Fibroblast of lung (primary cell): ENCODE measurements at regions not wholly inside any gene's neighbourhood (a gene's known extent, or its start where the extent isn't known, plus 50 kb on each side); places are given as distances from the start of the nearest gene placed in this dataset.
"Not testable (repeated sequence)": the region's sequence is repeated elsewhere in the genome, so short reads cannot be mapped to it uniquely, and the experiment has no call there.

Experiments
- DNase-seq, 2 donors: peaks; one replicate each; pipeline versions ENCODE4 v3.0.0 to v3.0.0-alpha.2; 2010; ENCODE audit warnings: low read depth in 2 of 2
- H2AFZ ChIP-seq: 2 replicates; pipeline ENCODE4 v1.5.1; 2012; ENCODE audit warnings: low read length, control low read depth, inconsistent platforms
- H3K27ac ChIP-seq: 2 replicates; pipeline ENCODE4 v1.5.1; 2011; ENCODE audit warnings: low read length, control low read depth; ENCODE audit not compliant: insufficient read depth
- H3K27me3 ChIP-seq: 2 replicates; pipeline ENCODE4 v1.5.1; 2011; ENCODE audit warnings: mild to moderate bottlenecking, low read length; ENCODE audit not compliant: control insufficient read depth, insufficient read depth
- H3K36me3 ChIP-seq: 2 replicates; pipeline ENCODE4 v1.5.1; 2011; ENCODE audit warnings: low read length; ENCODE audit not compliant: control insufficient read depth, insufficient read depth
- H3K4me1 ChIP-seq: 2 replicates; pipeline ENCODE4 v1.5.1; 2011; ENCODE audit warnings: low read length; ENCODE audit not compliant: control insufficient read depth, insufficient read depth; ENCODE audit errors: extremely low read depth
- H3K4me2 ChIP-seq: 2 replicates; pipeline ENCODE4 v1.5.1; 2011; ENCODE audit warnings: low read length, control low read depth; ENCODE audit not compliant: insufficient read depth; ENCODE audit errors: extremely low read depth
- H3K4me3 ChIP-seq, 4 experiments: fragments of 200-600 bp in 1 of 4; sonication (generic) in 1 of 4; replicated peaks in 1 of 4; 2 replicates each; pipeline ENCODE4 v1.5.1; 2011 to 2016; ENCODE audit warnings: low read length in 4 of 4, low read depth in 3 of 4, mild to moderate bottlenecking in 3 of 4, control low read depth in 2 of 4, inconsistent platforms in 1 of 4, mixed read lengths in 1 of 4; ENCODE audit not compliant: insufficient read depth in 1 of 4; ENCODE audit errors: control extremely low read depth in 1 of 4
- H3K79me2 ChIP-seq: 2 replicates; pipeline ENCODE4 v1.5.1; 2012; ENCODE audit warnings: mild to moderate bottlenecking, low read length, inconsistent platforms; ENCODE audit not compliant: control insufficient read depth, insufficient read depth
- H3K9ac ChIP-seq: 2 replicates; pipeline ENCODE4 v1.5.1; 2011; ENCODE audit warnings: mild to moderate bottlenecking, low read length, control low read depth; ENCODE audit not compliant: insufficient read depth
- H3K9me3 ChIP-seq: 2 replicates; pipeline ENCODE4 v1.5.1; 2012; ENCODE audit warnings: low read depth, low read length; ENCODE audit not compliant: control insufficient read depth, insufficient read depth
- H4K20me1 ChIP-seq: 2 replicates; pipeline ENCODE4 v1.5.1; 2011; ENCODE audit warnings: low read length; ENCODE audit not compliant: control insufficient read depth, insufficient read depth; ENCODE audit errors: extremely low read depth
- EZH2 ChIP-seq: IDR thresholded peaks from 2 replicates; pipeline ENCODE4 v1.5.1; 2012; ENCODE audit warnings: low read length, control low read depth, mild to moderate bottlenecking; ENCODE audit errors: missing control alignments
- TF ChIP-seq, protein P1 (sequence below), 2 donors: IDR thresholded peaks in 1 of 2; conservative IDR thresholded peaks in 1 of 2; 1 replicate in 1 of 2; 2 replicates in 1 of 2; pipeline ENCODE4 v1.5.1; 2011 to 2012; ENCODE audit warnings: low read length in 2 of 2, control low read depth in 1 of 2, inconsistent platforms in 1 of 2, low read depth in 1 of 2, mild to moderate bottlenecking in 1 of 2

- H4K20me1 ChIP-seq = no peaks in the 10 kb centered on the region
- no peaks in the 10 kb centered on the region for H3K4me1 ChIP-seq
- H3K79me2 ChIP-seq = no peaks in the 10 kb centered on the region
- no peak overlapping the region for H3K27ac ChIP-seq
- H3K9ac ChIP-seq = no peak overlapping the region
- H3K4me2 ChIP-seq = no peak overlapping the region
- no peak overlapping the region for H2AFZ ChIP-seq
- TF ChIP-seq, protein P1, sequence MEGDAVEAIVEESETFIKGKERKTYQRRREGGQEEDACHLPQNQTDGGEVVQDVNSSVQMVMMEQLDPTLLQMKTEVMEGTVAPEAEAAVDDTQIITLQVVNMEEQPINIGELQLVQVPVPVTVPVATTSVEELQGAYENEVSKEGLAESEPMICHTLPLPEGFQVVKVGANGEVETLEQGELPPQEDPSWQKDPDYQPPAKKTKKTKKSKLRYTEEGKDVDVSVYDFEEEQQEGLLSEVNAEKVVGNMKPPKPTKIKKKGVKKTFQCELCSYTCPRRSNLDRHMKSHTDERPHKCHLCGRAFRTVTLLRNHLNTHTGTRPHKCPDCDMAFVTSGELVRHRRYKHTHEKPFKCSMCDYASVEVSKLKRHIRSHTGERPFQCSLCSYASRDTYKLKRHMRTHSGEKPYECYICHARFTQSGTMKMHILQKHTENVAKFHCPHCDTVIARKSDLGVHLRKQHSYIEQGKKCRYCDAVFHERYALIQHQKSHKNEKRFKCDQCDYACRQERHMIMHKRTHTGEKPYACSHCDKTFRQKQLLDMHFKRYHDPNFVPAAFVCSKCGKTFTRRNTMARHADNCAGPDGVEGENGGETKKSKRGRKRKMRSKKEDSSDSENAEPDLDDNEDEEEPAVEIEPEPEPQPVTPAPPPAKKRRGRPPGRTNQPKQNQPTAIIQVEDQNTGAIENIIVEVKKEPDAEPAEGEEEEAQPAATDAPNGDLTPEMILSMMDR (conservative IDR thresholded peaks at IDR 0.05 in 1 of 2, IDR thresholded peaks at IDR 0.05 in 1 of 2; ENCODE audit: low read depth in 1 of 2, low read length in 2 of 2) = no peak
- TF ChIP-seq EZH2 = no peak
- H3K27me3 ChIP-seq = no peaks in the 10 kb centered on the region
- H3K4me3 ChIP-seq = no peak overlapping the region
- no peak for DNase-seq
- H3K9me3 ChIP-seq = no peaks in the 10 kb centered on the region
- H3K36me3 ChIP-seq = no peaks in the 10 kb centered on the region
Measured at GRCh38 chr22:48919851-48920589, 907.7 kb downstream of the BRD1 start.

DNA sequence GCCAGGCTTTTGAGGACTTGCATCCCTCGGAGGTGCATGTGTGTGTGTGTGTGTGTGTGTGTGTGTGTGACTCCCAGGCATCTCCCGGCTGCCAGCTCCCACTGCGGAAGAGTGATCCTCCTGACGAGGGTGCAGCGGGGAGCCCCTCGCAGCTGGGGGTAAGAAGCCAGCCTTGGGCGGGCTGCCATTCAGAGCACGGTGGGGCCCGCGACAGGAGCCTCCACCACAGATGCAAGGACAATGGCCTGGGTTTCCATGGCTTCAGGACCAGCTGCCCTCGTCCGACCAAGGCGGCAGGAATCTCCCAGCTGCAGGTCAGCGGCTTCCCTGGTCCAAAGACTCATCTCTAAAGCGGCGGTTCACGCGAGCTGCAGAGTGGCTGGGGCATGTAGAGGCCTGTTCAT is 908.5 kb downstream of the BRD1 start:
- Histone ChIP-seq H3K4me2 (no peak overlapping the region), H3K27me3 (no peaks in the 10 kb centered on the region), H3K36me3 (no peaks in the 10 kb centered on the region), H3K4me3 (no peak overlapping the region), H3K4me1 (no peaks in the 10 kb centered on the region), H3K9ac (no peak overlapping the region), H3K27ac (no peak overlapping the region), H2AFZ (no peak overlapping the region), H3K9me3 (no peaks in the 10 kb centered on the region), H4K20me1 (no peaks in the 10 kb centered on the region), H3K79me2 (no peaks in the 10 kb centered on the region)
- no peak for DNase-seq
- TF ChIP-seq, protein P1 (conservative IDR thresholded peaks at IDR 0.05 in 1 of 2, IDR thresholded peaks at IDR 0.05 in 1 of 2; ENCODE audit: low read depth in 1 of 2, low read length in 2 of 2) = no peak
- TF ChIP-seq EZH2 = no peak

DNA sequence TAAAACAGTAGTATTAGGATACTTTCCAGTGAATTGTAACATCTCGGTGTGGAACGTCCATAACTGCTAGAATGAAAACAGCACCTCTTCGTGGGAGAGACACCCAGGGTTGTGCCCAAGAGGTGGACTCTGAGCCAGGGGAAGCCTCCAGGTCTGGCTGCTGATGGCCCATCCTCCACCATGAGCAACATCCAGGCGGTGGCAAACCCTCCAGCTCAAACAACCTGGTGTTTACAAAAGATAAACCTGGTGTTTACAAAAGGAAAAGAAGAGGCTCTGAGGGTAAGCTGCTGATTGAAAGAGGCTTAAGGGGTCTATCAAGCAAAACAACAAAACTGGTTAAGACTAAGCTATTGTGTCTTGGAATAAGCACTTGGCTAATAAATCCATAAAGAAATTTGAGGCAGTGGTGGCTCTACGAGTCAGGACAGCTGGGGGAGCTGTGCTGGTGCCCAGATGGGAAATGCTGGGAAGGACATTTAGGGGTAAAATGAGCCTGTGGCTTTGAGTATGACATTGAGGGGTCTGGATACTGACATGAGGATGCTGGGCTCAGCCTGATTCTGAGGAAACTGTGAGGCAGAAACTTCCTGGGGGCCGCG is 909.0 kb downstream of the BRD1 start:
- Histone ChIP-seq H3K36me3 (no peaks in the 10 kb centered on the region), H4K20me1 (no peaks in the 10 kb centered on the region), H3K4me3 (no peak overlapping the region), H3K79me2 (no peaks in the 10 kb centered on the region), H3K9me3 (no peaks in the 10 kb centered on the region), H3K4me1 (no peaks in the 10 kb centered on the region), H3K9ac (no peak overlapping the region), H2AFZ (no peak overlapping the region), H3K27ac (no peak overlapping the region), H3K4me2 (no peak overlapping the region), H3K27me3 (no peaks in the 10 kb centered on the region)
- no peak for DNase-seq
- no peak for TF ChIP-seq EZH2
- TF ChIP-seq, protein P1 (conservative IDR thresholded peaks at IDR 0.05 in 1 of 2, IDR thresholded peaks at IDR 0.05 in 1 of 2; ENCODE audit: low read depth in 1 of 2, low read length in 2 of 2) = no peak

DNA sequence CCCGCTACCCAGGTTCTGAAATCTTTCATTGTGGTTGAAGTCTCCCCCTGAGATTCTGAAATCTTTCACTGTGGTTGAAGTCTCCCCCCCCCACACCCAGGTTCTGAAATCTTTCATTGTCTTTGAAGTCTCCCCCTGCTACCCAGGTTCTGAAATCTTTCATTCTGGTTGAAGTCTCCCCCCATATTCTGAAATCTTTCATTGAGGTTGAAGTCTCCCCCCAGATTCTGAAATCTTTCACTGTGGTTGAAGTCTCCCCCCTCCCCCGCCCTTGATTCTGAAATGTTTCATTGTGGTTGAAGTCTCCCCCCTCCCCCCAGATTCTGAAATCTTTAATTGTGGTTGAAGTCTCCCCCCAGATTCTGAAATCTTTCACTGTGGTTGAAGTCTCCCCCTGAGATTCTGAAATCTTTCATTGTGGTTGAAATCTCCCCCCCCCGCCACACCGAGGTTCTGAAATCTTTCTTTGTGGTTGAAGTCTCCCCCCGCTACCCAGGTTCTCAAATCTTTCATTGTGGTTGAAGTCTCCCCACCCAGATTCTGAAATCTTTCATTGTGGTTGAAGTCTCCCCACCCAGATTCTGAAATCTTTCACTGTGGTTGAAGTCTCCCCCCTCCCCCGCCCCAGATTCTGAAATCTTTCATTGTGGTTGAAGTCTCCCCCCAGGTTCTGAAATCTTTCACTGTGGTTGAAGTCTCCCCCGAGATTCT is 915.2 kb downstream of the BRD1 start:
- H2AFZ ChIP-seq, H3K36me3 ChIP-seq, H3K27me3 ChIP-seq, H3K27ac ChIP-seq, H3K4me1 ChIP-seq, DNase-seq, H3K4me2 ChIP-seq, H4K20me1 ChIP-seq, H3K9me3 ChIP-seq, H3K79me2 ChIP-seq, H3K4me3 ChIP-seq, H3K9ac ChIP-seq: not testable (repeated sequence)
